GM23338 (cell line): ENCODE measurements at regions not wholly inside any gene's neighbourhood (a gene's known extent, or its start where the extent isn't known, plus 50 kb on each side); places are given as distances from the start of the nearest gene placed in this dataset.

Experiments used
- ATAC-seq: fragments of 200-7000 bp; cut with Tn5 transposase; 3 replicates; pipeline ENCODE4 v1.9.1; 2020
- DNase-seq: peaks from one replicate; pipeline ENCODE4 v3.0.0-alpha.2; 2015; ENCODE audit warnings: low spot score
- H2AFZ ChIP-seq: fragments of 200-600 bp; sonication (generic); 2 replicates; pipeline ENCODE4 v1.8.0; 2016; ENCODE audit warnings: antibody characterized with exemption, mild to moderate bottlenecking, moderate library complexity
- H3F3A ChIP-seq: fragments of 200-600 bp; sonication (generic); replicated peaks from 2 replicates; pipeline ENCODE4 v1.8.0; 2017; ENCODE audit warnings: antibody characterized with exemption, mixed run types, low read depth
- H3K27ac ChIP-seq: fragments of 200-600 bp; sonication (generic); 2 replicates; pipeline ENCODE4 v1.6.1; 2016; ENCODE audit warnings: low read depth
- H3K27me3 ChIP-seq: fragments of 200-600 bp; sonication (generic); 2 replicates; pipeline ENCODE4 v1.8.0; 2016; ENCODE audit warnings: mild to moderate bottlenecking, mixed run types, moderate library complexity; ENCODE audit not compliant: insufficient read depth
- H3K36me3 ChIP-seq: fragments of 200-600 bp; sonication (generic); 2 replicates; pipeline ENCODE4 v1.8.0; 2016; ENCODE audit warnings: mild to moderate bottlenecking; ENCODE audit not compliant: insufficient read depth
- H3K4me1 ChIP-seq: fragments of 200-600 bp; sonication (generic); 2 replicates; pipeline ENCODE4 v1.8.0; 2016; ENCODE audit warnings: mild to moderate bottlenecking, moderate library complexity; ENCODE audit not compliant: insufficient read depth
- H3K4me2 ChIP-seq: fragments of 200-600 bp; sonication (generic); 2 replicates; pipeline ENCODE4 v1.7.1; 2017; ENCODE audit warnings: mixed run types
- H3K4me3 ChIP-seq: fragments of 200-600 bp; sonication (generic); 2 replicates; pipeline ENCODE4 v1.6.1; 2016; ENCODE audit warnings: mixed run types
- H3K79me2 ChIP-seq: fragments of 200-600 bp; sonication (generic); replicated peaks from 2 replicates; pipeline ENCODE4 v1.8.0; 2017; ENCODE audit warnings: mild to moderate bottlenecking; ENCODE audit not compliant: insufficient read depth
- H3K9me2 ChIP-seq: fragments of 200-600 bp; sonication (generic); 2 replicates; pipeline ENCODE4 v1.8.0; 2017; ENCODE audit not compliant: insufficient read depth
- H4K20me1 ChIP-seq: fragments of 200-600 bp; sonication (generic); replicated peaks from 2 replicates; pipeline ENCODE4 v1.8.0; 2017; ENCODE audit warnings: mild to moderate bottlenecking; ENCODE audit not compliant: insufficient read depth
- H3K27ac Mint-ChIP-seq: 2 replicates; pipeline ENCODE4 v1.8.0; 2020; ENCODE audit warnings: inconsistent platforms, mild to moderate bottlenecking, moderate library complexity, mixed read lengths
- H3K27me3 Mint-ChIP-seq: 3 replicates; pipeline ENCODE4 v1.8.0; 2022; ENCODE audit warnings: low read depth, mild to moderate bottlenecking, moderate library complexity, mixed read lengths, inconsistent platforms; ENCODE audit not compliant: insufficient read depth, poor library complexity
- H3K36me3 Mint-ChIP-seq: 3 replicates; pipeline ENCODE4 v1.8.0; 2021; ENCODE audit warnings: low read depth, mild to moderate bottlenecking, inconsistent platforms, moderate library complexity, mixed read lengths
- H3K4me1 Mint-ChIP-seq: 3 replicates; pipeline ENCODE4 v1.8.0; 2020; ENCODE audit warnings: mild to moderate bottlenecking, inconsistent platforms, mixed read lengths
- H3K4me3 Mint-ChIP-seq: 3 replicates; pipeline ENCODE4 v1.8.0; 2021; ENCODE audit warnings: moderate library complexity, mild to moderate bottlenecking, inconsistent platforms, mixed read lengths
- H3K9me3 Mint-ChIP-seq: 3 replicates; pipeline ENCODE4 v1.8.0; 2020; ENCODE audit warnings: moderate library complexity, mild to moderate bottlenecking, inconsistent platforms, mixed read lengths
- CREB1 ChIP-seq: fragments of 250-450 bp; sonication (Bioruptor Pico); IDR thresholded peaks from 2 replicates; pipeline ENCODE4 v1.5.0; 2020; ENCODE audit warnings: low read depth, mild to moderate bottlenecking, moderate library complexity
- CTCF ChIP-seq, 2 experiments: fragments of 200-600 bp in 1 of 2; sonication (generic) in 1 of 2; conservative IDR thresholded peaks; 2 replicates each; pipeline versions ENCODE4 v1.5.1 to v1.6.1; 2016 to 2017; ENCODE audit warnings: antibody characterized with exemption in 2 of 2, low read depth in 2 of 2, mild to moderate bottlenecking in 2 of 2, moderate library complexity in 1 of 2
- ETS1 ChIP-seq: IDR thresholded peaks from 2 replicates; pipeline ENCODE4 v1.6.1; 2016; ENCODE audit warnings: antibody characterized with exemption
- EZH2 ChIP-seq: fragments of 200-600 bp; sonication (generic); IDR thresholded peaks from one replicate; pipeline ENCODE4 v1.8.0; 2017; ENCODE audit warnings: antibody characterized with exemption, mild to moderate bottlenecking, low read depth; ENCODE audit not compliant: unreplicated experiment
- EZH2phosphoT487 ChIP-seq: fragments of 200-600 bp; sonication (generic); IDR thresholded peaks from one replicate; pipeline ENCODE4 v1.8.1; 2018; ENCODE audit warnings: antibody characterized with exemption; ENCODE audit not compliant: unreplicated experiment
- JUNB ChIP-seq: IDR thresholded peaks from one replicate; pipeline ENCODE4 v1.6.1; 2016; ENCODE audit warnings: antibody characterized with exemption; ENCODE audit not compliant: unreplicated experiment
- NANOG ChIP-seq: IDR thresholded peaks from 2 replicates; pipeline ENCODE4 v1.6.1; 2016; ENCODE audit warnings: antibody characterized with exemption, borderline replicate concordance
- POLR2AphosphoS5 ChIP-seq: IDR thresholded peaks from 2 replicates; pipeline ENCODE4 v1.6.1; 2016; ENCODE audit warnings: antibody characterized with exemption, low read depth
- REST ChIP-seq: IDR thresholded peaks from one replicate; pipeline ENCODE4 v1.6.1; 2018; ENCODE audit warnings: antibody characterized with exemption; ENCODE audit not compliant: unreplicated experiment
- STAT1 ChIP-seq: IDR thresholded peaks from one replicate; pipeline ENCODE4 v1.6.1; 2016; ENCODE audit warnings: antibody characterized with exemption; ENCODE audit not compliant: unreplicated experiment
- ZNF114 ChIP-seq: fragments of 250-450 bp; sonication (Bioruptor Pico); IDR thresholded peaks from 2 replicates; pipeline ENCODE4 v1.5.0; 2020; ENCODE audit warnings: mild to moderate bottlenecking, moderate library complexity
- ZNF331 ChIP-seq: fragments of 250-450 bp; sonication (Bioruptor Pico); IDR thresholded peaks from 2 replicates; pipeline ENCODE4 v1.5.0; 2020; ENCODE audit warnings: low read depth, mild to moderate bottlenecking, moderate library complexity
- ZNF462 ChIP-seq: fragments of 250-450 bp; sonication (Bioruptor Pico); IDR thresholded peaks from 2 replicates; pipeline ENCODE4 v1.5.0; 2020; ENCODE audit warnings: mild to moderate bottlenecking, moderate library complexity

GRCh38 chr1:79161077-79161476 lies 154.5 kb upstream of the ADGRL4 start:
- H3K9me3 Mint-ChIP-seq, result peaks cover 25% of the 10 kb centered on the region

More at GRCh38 chr1:79161077-79161476, 154.5 kb upstream of the ADGRL4 start:
- no peak overlapping the region for H2AFZ ChIP-seq
- TF ChIP-seq ZNF114 (CRISPR knock-in tag), result no peak
- TF ChIP-seq JUNB, result no peak
- no peak for TF ChIP-seq ZNF331 (CRISPR knock-in tag)
- TF ChIP-seq NANOG, result no peak
- TF ChIP-seq ETS1, result no peak
- TF ChIP-seq STAT1, result no peak
- no peak for TF ChIP-seq POLR2AphosphoS5
- TF ChIP-seq REST, result no peak
- TF ChIP-seq ZNF462, result no peak
- no peak for TF ChIP-seq CTCF (conservative IDR thresholded peaks at IDR 0.05; ENCODE audit: low read depth in 2 of 2)
- no peak for TF ChIP-seq EZH2phosphoT487
- TF ChIP-seq EZH2, result no peak
- no peak for TF ChIP-seq CREB1 (CRISPR knock-in tag)
- H3K4me3 Mint-ChIP-seq, result no peak overlapping the region
- no peaks in the 10 kb centered on the region for H3K4me1 ChIP-seq
- H3K27me3 Mint-ChIP-seq, result no peaks in the 10 kb centered on the region
- H4K20me1 ChIP-seq, result no peaks in the 10 kb centered on the region
- no peak overlapping the region for H3K27ac Mint-ChIP-seq
- H3K4me3 ChIP-seq, result no peak overlapping the region
- DNase-seq, result no peak
- H3K9me2 ChIP-seq, result no peaks in the 10 kb centered on the region
- no peak overlapping the region for H3K4me2 ChIP-seq
- no peaks in the 10 kb centered on the region for H3K79me2 ChIP-seq
- no peaks in the 10 kb centered on the region for H3K27me3 ChIP-seq
- H3K36me3 Mint-ChIP-seq, result peaks cover 13% of the 10 kb centered on the region
- H3K4me1 Mint-ChIP-seq, result no peaks in the 10 kb centered on the region
- no peak overlapping the region for H3K27ac ChIP-seq
- no peaks in the 10 kb centered on the region for H3F3A ChIP-seq
- ATAC-seq, result no peak
- H3K36me3 ChIP-seq, result no peaks in the 10 kb centered on the region
